ENCODE measurements at regions not wholly inside any gene's neighbourhood (a gene's known extent, or its start where the extent isn't known, plus 50 kb on each side); places are given as distances from the start of the nearest gene placed in this dataset.
A peak's percentile ranks its signal among the peaks of the same experiment; 100 is the strongest.

DNA sequence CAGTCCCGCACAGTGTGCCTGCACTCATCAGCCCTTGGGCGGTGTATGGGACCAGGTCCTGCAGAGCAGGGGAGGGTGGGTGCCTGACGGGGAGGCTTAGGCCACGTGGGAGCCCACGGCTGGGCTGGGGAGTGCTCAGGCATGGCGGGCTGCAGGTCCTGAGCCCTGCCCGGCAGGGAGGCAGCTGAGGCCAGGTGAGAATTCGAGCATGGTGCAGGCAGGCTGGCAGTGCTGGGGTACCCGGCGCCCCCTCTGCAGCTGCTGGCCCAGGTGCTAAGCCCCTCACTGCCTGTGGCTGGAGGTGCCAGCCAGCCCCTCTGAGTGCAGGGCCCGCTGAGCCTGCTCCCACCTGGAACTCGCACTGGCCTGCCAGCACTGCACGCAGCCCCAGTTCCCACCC, 630.9 kb upstream of the PCDH20 start:
- no peak overlapping the region for H3K4me3 ChIP-seq
- H3K27me3 ChIP-seq (ENCODE audit: insufficient read depth in 3 of 3, low read length in 2 of 3): no peaks in the 10 kb centered on the region
- H3K36me3 ChIP-seq (ENCODE audit: insufficient read depth in 1 of 2, low read depth in 1 of 2): no peaks in the 10 kb centered on the region
- TF ChIP-seq, protein P1, sequence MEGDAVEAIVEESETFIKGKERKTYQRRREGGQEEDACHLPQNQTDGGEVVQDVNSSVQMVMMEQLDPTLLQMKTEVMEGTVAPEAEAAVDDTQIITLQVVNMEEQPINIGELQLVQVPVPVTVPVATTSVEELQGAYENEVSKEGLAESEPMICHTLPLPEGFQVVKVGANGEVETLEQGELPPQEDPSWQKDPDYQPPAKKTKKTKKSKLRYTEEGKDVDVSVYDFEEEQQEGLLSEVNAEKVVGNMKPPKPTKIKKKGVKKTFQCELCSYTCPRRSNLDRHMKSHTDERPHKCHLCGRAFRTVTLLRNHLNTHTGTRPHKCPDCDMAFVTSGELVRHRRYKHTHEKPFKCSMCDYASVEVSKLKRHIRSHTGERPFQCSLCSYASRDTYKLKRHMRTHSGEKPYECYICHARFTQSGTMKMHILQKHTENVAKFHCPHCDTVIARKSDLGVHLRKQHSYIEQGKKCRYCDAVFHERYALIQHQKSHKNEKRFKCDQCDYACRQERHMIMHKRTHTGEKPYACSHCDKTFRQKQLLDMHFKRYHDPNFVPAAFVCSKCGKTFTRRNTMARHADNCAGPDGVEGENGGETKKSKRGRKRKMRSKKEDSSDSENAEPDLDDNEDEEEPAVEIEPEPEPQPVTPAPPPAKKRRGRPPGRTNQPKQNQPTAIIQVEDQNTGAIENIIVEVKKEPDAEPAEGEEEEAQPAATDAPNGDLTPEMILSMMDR (IDR thresholded peaks at IDR 0.05): no peak
- peak in 1 of 2 donors; percentile 47 for DNase-seq
- H3K4me1 ChIP-seq: no peaks in the 10 kb centered on the region
- intact Hi-C loops (cut with DNase I): no loop called here
- no peaks in the 10 kb centered on the region for H3K9me3 ChIP-seq
- no peak overlapping the region for H3K27ac ChIP-seq
- 90% methylated on average over 13 of the region's 13 CpGs for WGBS, 3 donors
- no peak for ATAC-seq

DNA sequence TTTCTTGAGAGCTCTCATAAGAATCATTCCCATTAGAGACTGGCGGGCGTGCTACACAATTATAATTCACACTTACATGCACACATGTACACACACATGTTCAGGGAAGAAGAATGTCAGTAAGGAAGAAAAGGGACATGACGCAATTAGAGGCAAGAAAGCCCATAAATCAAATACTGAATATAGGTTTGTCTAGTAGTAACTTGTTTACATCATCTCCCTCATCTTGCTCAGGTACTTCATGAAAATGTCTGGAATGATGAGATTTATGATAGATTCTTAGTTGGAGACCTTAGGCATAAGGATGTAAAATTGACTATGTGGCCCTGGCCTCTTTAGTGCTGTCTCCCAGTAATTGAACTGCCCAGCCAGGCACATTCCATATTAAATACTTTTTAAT, 628.0 kb upstream of the PCDH20 start:
- WGBS, 3 donors: 91 to 95% (median 94%) methylated on average over 3 of the region's 3 CpGs
- H3K27me3 ChIP-seq (ENCODE audit: insufficient read depth in 3 of 3, low read length in 2 of 3): no peaks in the 10 kb centered on the region
- no peak overlapping the region for H3K4me3 ChIP-seq
- intact Hi-C loops (cut with DNase I): no loop called here
- ATAC-seq (no peak), DNase-seq (no peak)
- TF ChIP-seq, protein P1 (IDR thresholded peaks at IDR 0.05): no peak
- H3K27ac ChIP-seq: no peak overlapping the region
- H3K36me3 ChIP-seq (ENCODE audit: insufficient read depth in 1 of 2, low read depth in 1 of 2): no peaks in the 10 kb centered on the region
- no peaks in the 10 kb centered on the region for H3K9me3 ChIP-seq
- no peaks in the 10 kb centered on the region for H3K4me1 ChIP-seq

DNA sequence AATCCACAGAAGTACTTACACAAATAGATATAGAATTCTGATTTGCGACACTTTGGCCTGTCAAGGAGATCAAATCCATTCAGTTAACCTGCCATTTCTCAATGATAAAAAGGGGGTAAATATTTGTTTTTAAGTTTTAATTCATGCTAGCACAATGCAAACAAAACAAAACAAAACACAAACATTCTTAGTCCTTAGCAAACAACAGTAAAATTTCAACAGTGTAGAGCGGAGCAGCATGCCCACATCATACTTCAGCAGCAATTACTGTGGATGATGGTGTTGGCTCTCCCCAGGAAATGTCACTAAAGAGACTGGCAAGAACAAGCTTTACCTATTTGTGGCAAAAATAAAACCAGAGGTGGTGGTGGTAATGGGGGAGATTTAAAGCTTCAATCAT, 625.2 kb upstream of the PCDH20 start:
- TF ChIP-seq, protein P1 (IDR thresholded peaks at IDR 0.05): no peak
- DNase-seq: no peak
- WGBS, 3 donors: 85 to 91% (median 88%) methylated on average over 2 of the region's 2 CpGs
- no peak for ATAC-seq
- Histone ChIP-seq H3K27ac (no peak overlapping the region), H3K27me3 (ENCODE audit: insufficient read depth in 3 of 3, low read length in 2 of 3) (no peaks in the 10 kb centered on the region), H3K4me1 (no peaks in the 10 kb centered on the region), H3K36me3 (ENCODE audit: insufficient read depth in 1 of 2, low read depth in 1 of 2) (no peaks in the 10 kb centered on the region), H3K4me3 (no peak overlapping the region), H3K9me3 (no peaks in the 10 kb centered on the region)
- intact Hi-C loops (cut with DNase I): no loop called here

DNA sequence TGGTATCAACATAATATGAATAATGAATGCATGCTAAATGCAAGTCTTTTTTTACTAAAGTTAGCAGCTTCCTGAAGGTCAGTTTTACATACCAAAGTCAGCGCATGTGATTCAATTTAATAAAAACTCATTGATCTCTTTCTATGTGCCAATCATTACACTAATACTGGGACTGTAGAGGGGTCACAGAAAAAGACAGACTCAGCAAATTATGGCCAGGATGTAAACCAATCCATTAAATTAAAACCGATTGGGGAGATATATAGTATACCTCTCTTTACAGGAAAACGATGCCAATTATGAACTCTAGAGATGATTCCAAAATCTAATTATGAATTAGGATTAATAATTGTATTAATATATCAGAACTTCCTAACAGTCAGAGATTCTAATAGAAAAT, 624.4 kb upstream of the PCDH20 start:
- TF ChIP-seq, protein P1 (IDR thresholded peaks at IDR 0.05): no peak
- no peak for DNase-seq
- Histone ChIP-seq H3K36me3 (ENCODE audit: insufficient read depth in 1 of 2, low read depth in 1 of 2) (no peaks in the 10 kb centered on the region), H3K4me1 (no peaks in the 10 kb centered on the region), H3K9me3 (no peaks in the 10 kb centered on the region), H3K27me3 (ENCODE audit: insufficient read depth in 3 of 3, low read length in 2 of 3) (no peaks in the 10 kb centered on the region), H3K27ac (no peak overlapping the region), H3K4me3 (no peak overlapping the region)
- WGBS, 3 donors: 57 to 82% (median 68%) methylated on average over 3 of the region's 3 CpGs
- no peak for ATAC-seq
- intact Hi-C loops (cut with DNase I): no loop called here

DNA sequence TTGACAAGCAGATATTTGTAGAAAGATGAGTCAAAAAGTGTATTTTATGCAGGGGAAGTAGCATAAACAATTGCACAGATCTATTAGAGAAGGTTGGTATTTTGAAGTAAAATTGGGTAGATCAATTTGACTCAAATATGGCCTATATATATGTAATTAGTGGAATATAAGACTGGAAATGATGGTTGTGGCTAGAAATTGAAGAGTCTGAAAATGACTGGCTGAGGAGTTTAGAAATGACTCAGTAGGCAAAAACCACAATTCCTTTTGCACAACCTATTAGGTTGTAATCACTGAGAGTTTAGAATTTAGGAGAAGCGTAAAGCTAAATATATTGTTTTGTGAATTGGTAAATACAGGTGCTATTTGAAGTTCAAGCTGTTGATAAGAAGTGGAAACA, 622.6 kb upstream of the PCDH20 start:
- no peaks in the 10 kb centered on the region for H3K4me1 ChIP-seq
- no peak overlapping the region for H3K27ac ChIP-seq
- no peak for ATAC-seq
- H3K36me3 ChIP-seq (ENCODE audit: insufficient read depth in 1 of 2, low read depth in 1 of 2): no peaks in the 10 kb centered on the region
- no peak for DNase-seq
- no peaks in the 10 kb centered on the region for H3K9me3 ChIP-seq
- TF ChIP-seq, protein P1 (IDR thresholded peaks at IDR 0.05): no peak
- H3K27me3 ChIP-seq (ENCODE audit: insufficient read depth in 3 of 3, low read length in 2 of 3): no peaks in the 10 kb centered on the region
- WGBS, 3 donors: 87 to 89% (median 87%) methylated on average over 1 of the region's 1 CpG
- intact Hi-C loops (cut with DNase I): no loop called here
- no peak overlapping the region for H3K4me3 ChIP-seq

All from psoas muscle (tissue), 7 donors.